Astrocyte (in vitro differentiated cells and primary cell): ENCODE measurements at regions not wholly inside any gene's neighbourhood (a gene's known extent, or its start where the extent isn't known, plus 50 kb on each side); places are given as distances from the start of the nearest gene placed in this dataset.

Experiments
- DNase-seq: peaks from one replicate; pipeline ENCODE4 v3.0.0-alpha.2; 2010; ENCODE audit warnings: low read depth
- FAIRE-seq: peaks from 2 replicates; lab custom pipeline; 2011; peaks lifted over from hg19 to GRCh38; lab: Jason Lieb, UNC
- H2AFZ ChIP-seq: 2 replicates; pipeline ENCODE4 v1.6.0; 2012; ENCODE audit warnings: low read depth, low read length, inconsistent platforms
- H3K27ac ChIP-seq: 2 replicates; pipeline ENCODE4 v1.5.1; 2011; ENCODE audit warnings: low read depth, low read length, inconsistent platforms
- H3K27me3 ChIP-seq: 2 replicates; pipeline ENCODE4 v1.6.0; 2011; ENCODE audit warnings: low read length, inconsistent platforms; ENCODE audit not compliant: insufficient read depth
- H3K36me3 ChIP-seq: 2 replicates; pipeline ENCODE4 v1.5.1; 2011; ENCODE audit warnings: low read length, inconsistent platforms; ENCODE audit not compliant: insufficient read depth
- H3K4me1 ChIP-seq: 2 replicates; pipeline ENCODE4 v1.5.1; 2011; ENCODE audit warnings: low read length, inconsistent platforms; ENCODE audit not compliant: insufficient read depth
- H3K4me2 ChIP-seq: 2 replicates; pipeline ENCODE4 v1.6.0; 2012; ENCODE audit warnings: low read length, inconsistent platforms
- H3K4me3 ChIP-seq: 2 replicates; pipeline ENCODE4 v1.5.1; 2011; ENCODE audit warnings: low read depth, mild to moderate bottlenecking, low read length, inconsistent platforms; ENCODE audit not compliant: insufficient read depth
- H3K79me2 ChIP-seq: 2 replicates; pipeline ENCODE4 v1.6.0; 2012; ENCODE audit warnings: mild to moderate bottlenecking, low read length, inconsistent platforms; ENCODE audit not compliant: insufficient read depth
- H3K9ac ChIP-seq: 2 replicates; pipeline ENCODE4 v1.6.0; 2012; ENCODE audit warnings: mild to moderate bottlenecking, low read length, inconsistent platforms
- H3K9me3 ChIP-seq: 2 replicates; pipeline ENCODE4 v1.5.1; 2012; ENCODE audit warnings: low read depth, mild to moderate bottlenecking, low read length, inconsistent platforms; ENCODE audit not compliant: insufficient read depth
- H4K20me1 ChIP-seq: 2 replicates; pipeline ENCODE4 v1.6.0; 2012; ENCODE audit warnings: low read length, inconsistent platforms; ENCODE audit not compliant: insufficient read depth
- H3K27ac Mint-ChIP-seq: one replicate; pipeline ENCODE4 v1.8.0; 2021; ENCODE audit warnings: mild to moderate bottlenecking, mixed read lengths; ENCODE audit not compliant: unreplicated experiment
- H3K27me3 Mint-ChIP-seq: one replicate; pipeline ENCODE4 v1.8.0; 2021; ENCODE audit warnings: low read depth, mixed read lengths; ENCODE audit not compliant: unreplicated experiment
- H3K36me3 Mint-ChIP-seq: one replicate; pipeline ENCODE4 v1.8.0; 2021; ENCODE audit warnings: low read depth, mixed read lengths; ENCODE audit not compliant: unreplicated experiment
- H3K4me1 Mint-ChIP-seq: one replicate; pipeline ENCODE4 v1.8.0; 2021; ENCODE audit warnings: low read depth, mixed read lengths; ENCODE audit not compliant: unreplicated experiment
- H3K4me3 Mint-ChIP-seq: one replicate; pipeline ENCODE4 v1.8.0; 2021; ENCODE audit warnings: mild to moderate bottlenecking, moderate library complexity, mixed read lengths; ENCODE audit not compliant: unreplicated experiment
- H3K9me3 Mint-ChIP-seq: one replicate; pipeline ENCODE4 v1.8.0; 2021; ENCODE audit warnings: mild to moderate bottlenecking, mixed read lengths; ENCODE audit not compliant: unreplicated experiment
- EZH2 ChIP-seq: IDR thresholded peaks from 2 replicates; pipeline ENCODE4 v1.6.1; 2012; ENCODE audit warnings: mild to moderate bottlenecking, low read length, inconsistent platforms; ENCODE audit not compliant: insufficient read depth
- TF ChIP-seq, protein P1 (sequence below): IDR thresholded peaks from 2 replicates; pipeline ENCODE4 v1.5.1; 2011; ENCODE audit warnings: low read depth, mild to moderate bottlenecking, inconsistent platforms, low read length, moderate library complexity; ENCODE audit not compliant: insufficient read depth

DNA sequence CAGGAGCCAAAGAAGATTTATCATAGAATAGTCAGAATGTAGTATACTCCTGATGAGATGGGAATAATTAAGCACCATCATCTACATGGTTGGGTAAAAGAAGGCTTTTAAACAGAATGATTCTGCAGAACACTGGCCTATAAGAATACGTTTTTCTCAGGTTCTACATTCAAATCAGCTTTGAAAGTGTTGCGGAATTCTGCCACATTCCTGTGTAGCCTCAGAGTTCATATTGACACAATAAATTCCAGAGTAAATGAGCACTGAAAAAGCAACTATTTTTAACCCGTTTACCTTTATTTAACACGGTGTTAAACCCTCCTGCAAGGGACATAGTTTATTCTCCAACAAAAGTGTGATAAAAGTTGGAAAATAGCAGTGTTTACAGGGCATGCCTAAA is 950.2 kb upstream of the SLIT2 start:
- Histone ChIP-seq H3K9me3 (no peaks in the 10 kb centered on the region), H3K4me3 (no peak overlapping the region), H3K9ac (no peak overlapping the region), H2AFZ (no peak overlapping the region), H3K36me3 (no peaks in the 10 kb centered on the region), H3K4me2 (no peak overlapping the region), H3K79me2 (no peaks in the 10 kb centered on the region), H3K4me1 (no peaks in the 10 kb centered on the region), H3K27ac (no peak overlapping the region), H3K27me3 (no peaks in the 10 kb centered on the region), H4K20me1 (no peaks in the 10 kb centered on the region)
- no peaks in the 10 kb centered on the region for H3K36me3 Mint-ChIP-seq
- H3K27ac Mint-ChIP-seq: no peak overlapping the region
- no peak for TF ChIP-seq EZH2
- TF ChIP-seq, protein P1, sequence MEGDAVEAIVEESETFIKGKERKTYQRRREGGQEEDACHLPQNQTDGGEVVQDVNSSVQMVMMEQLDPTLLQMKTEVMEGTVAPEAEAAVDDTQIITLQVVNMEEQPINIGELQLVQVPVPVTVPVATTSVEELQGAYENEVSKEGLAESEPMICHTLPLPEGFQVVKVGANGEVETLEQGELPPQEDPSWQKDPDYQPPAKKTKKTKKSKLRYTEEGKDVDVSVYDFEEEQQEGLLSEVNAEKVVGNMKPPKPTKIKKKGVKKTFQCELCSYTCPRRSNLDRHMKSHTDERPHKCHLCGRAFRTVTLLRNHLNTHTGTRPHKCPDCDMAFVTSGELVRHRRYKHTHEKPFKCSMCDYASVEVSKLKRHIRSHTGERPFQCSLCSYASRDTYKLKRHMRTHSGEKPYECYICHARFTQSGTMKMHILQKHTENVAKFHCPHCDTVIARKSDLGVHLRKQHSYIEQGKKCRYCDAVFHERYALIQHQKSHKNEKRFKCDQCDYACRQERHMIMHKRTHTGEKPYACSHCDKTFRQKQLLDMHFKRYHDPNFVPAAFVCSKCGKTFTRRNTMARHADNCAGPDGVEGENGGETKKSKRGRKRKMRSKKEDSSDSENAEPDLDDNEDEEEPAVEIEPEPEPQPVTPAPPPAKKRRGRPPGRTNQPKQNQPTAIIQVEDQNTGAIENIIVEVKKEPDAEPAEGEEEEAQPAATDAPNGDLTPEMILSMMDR: no peak
- FAIRE-seq (peak; percentile 5), DNase-seq (peak; percentile 42)
- H3K27me3 Mint-ChIP-seq: no peaks in the 10 kb centered on the region
- no peaks in the 10 kb centered on the region for H3K9me3 Mint-ChIP-seq
- H3K4me3 Mint-ChIP-seq: no peak overlapping the region
- peaks cover 3% of the 10 kb centered on the region for H3K4me1 Mint-ChIP-seq

DNA sequence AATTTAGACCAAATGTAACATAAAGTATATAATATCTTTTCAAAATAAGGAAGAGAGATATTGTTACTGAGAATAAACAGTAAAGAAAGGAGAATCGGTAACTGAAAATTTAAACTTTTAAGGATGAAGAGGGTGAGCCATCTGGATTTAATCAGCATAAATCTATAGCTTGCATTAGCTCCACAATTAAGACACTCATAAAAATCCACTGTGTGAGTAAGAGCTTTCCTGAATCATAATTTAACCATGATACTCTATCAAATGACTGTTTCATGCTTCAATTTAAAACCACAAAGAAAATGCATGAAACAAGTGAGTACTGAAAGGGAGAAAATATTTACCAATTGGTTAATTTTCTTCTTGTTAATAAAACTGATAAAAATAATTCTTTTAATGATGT is 951.5 kb upstream of the SLIT2 start:
- Histone ChIP-seq H4K20me1 (no peaks in the 10 kb centered on the region), H2AFZ (no peak overlapping the region), H3K27me3 (no peaks in the 10 kb centered on the region), H3K4me2 (no peak overlapping the region), H3K27ac (no peak overlapping the region), H3K79me2 (no peaks in the 10 kb centered on the region), H3K9me3 (no peaks in the 10 kb centered on the region), H3K4me1 (no peaks in the 10 kb centered on the region), H3K36me3 (no peaks in the 10 kb centered on the region), H3K9ac (no peak overlapping the region), H3K4me3 (no peak overlapping the region)
- Mint-ChIP-seq H3K4me3 (no peak overlapping the region), H3K36me3 (no peaks in the 10 kb centered on the region), H3K27ac (no peak overlapping the region), H3K27me3 (no peaks in the 10 kb centered on the region), H3K4me1 (peaks cover 3% of the 10 kb centered on the region), H3K9me3 (no peaks in the 10 kb centered on the region)
- peak; percentile 61 for DNase-seq
- TF ChIP-seq, protein P1: no peak
- no peak for TF ChIP-seq EZH2
- no peak for FAIRE-seq

DNA sequence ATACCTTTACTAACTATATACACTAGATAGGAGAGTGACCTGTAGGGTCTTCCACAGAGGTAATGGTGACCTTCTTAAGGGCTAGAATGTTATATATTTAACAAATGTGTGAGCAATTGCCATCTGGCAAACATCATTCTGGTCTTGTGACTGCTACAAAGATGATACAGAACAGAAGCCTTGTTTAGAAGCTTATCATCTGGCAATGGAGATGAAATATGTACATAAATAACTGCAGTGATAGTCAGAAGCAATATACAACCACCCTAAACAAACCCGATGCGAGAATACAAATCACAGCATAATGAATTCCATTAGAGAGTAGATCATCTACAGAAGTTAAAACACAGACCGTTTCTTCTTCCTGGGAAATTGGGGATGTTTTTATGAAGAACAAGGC is 952.7 kb upstream of the SLIT2 start:
- FAIRE-seq: no peak
- peaks cover 3% of the 10 kb centered on the region for H3K9me3 Mint-ChIP-seq

More for the DNA sequence above, 952.7 kb upstream of the SLIT2 start:
- Histone ChIP-seq H2AFZ (no peak overlapping the region), H3K4me3 (no peak overlapping the region), H3K9ac (no peak overlapping the region), H3K79me2 (no peaks in the 10 kb centered on the region), H3K9me3 (no peaks in the 10 kb centered on the region), H3K27ac (no peak overlapping the region), H3K4me2 (no peak overlapping the region), H3K36me3 (no peaks in the 10 kb centered on the region), H3K4me1 (no peaks in the 10 kb centered on the region), H3K27me3 (no peaks in the 10 kb centered on the region), H4K20me1 (no peaks in the 10 kb centered on the region)
- no peak for TF ChIP-seq EZH2
- TF ChIP-seq, protein P1: no peak
- H3K36me3 Mint-ChIP-seq: no peaks in the 10 kb centered on the region
- H3K4me1 Mint-ChIP-seq: peaks cover 3% of the 10 kb centered on the region
- H3K4me3 Mint-ChIP-seq: no peak overlapping the region
- no peaks in the 10 kb centered on the region for H3K27me3 Mint-ChIP-seq
- no peak overlapping the region for H3K27ac Mint-ChIP-seq
- no peak for DNase-seq
